PFSK-1 (cell line): ENCODE measurements at regions not wholly inside any gene's neighbourhood (a gene's known extent, or its start where the extent isn't known, plus 50 kb on each side); places are given as distances from the start of the nearest gene placed in this dataset.

ENCODE experiments used
- FOXP2 ChIP-seq: optimal IDR thresholded peaks from 2 replicates; pipeline ENCODE3; 2011; ENCODE audit warnings: borderline replicate concordance, control low read depth, inconsistent platforms; ENCODE audit not compliant: insufficient read depth; ENCODE audit errors: extremely low read length, extremely low read depth
- POLR2AphosphoS5 ChIP-seq: IDR thresholded peaks from 2 replicates; pipeline ENCODE4 v1.6.1; 2012; ENCODE audit warnings: low read depth, mild to moderate bottlenecking, control low read depth, low read length, moderate library complexity
- REST ChIP-seq, 2 experiments: IDR thresholded peaks; 2 replicates each; pipeline versions ENCODE4 v1.6.1 to v1.8.0; 2011 to 2012; ENCODE audit warnings: low read depth in 2 of 2, low read length in 2 of 2, control low read depth in 1 of 2, inconsistent platforms in 1 of 2, mild to moderate bottlenecking in 1 of 2, moderate library complexity in 1 of 2; ENCODE audit not compliant: insufficient read depth in 1 of 2
- SIN3A ChIP-seq: IDR thresholded peaks from 2 replicates; pipeline ENCODE4 v1.6.1; 2012; ENCODE audit warnings: mild to moderate bottlenecking, low read length, moderate library complexity, borderline replicate concordance; ENCODE audit not compliant: insufficient read depth
- TAF1 ChIP-seq: IDR thresholded peaks from 2 replicates; pipeline ENCODE4 v1.6.1; 2012; ENCODE audit warnings: low read length, control low read depth, borderline replicate concordance; ENCODE audit not compliant: insufficient read depth

- TF ChIP-seq REST (IDR thresholded peaks at IDR 0.05; ENCODE audit: insufficient read depth in 1 of 2, low read depth in 2 of 2, low read length in 2 of 2) (no peak), TAF1 (no peak), FOXP2 (no peak), SIN3A (no peak), POLR2AphosphoS5 (no peak)
Observed at GRCh38 chr13:34357435-34358232, 539.7 kb downstream of the RFC3 start.

- TF ChIP-seq SIN3A (no peak), REST (IDR thresholded peaks at IDR 0.05; ENCODE audit: insufficient read depth in 1 of 2, low read depth in 2 of 2, low read length in 2 of 2) (no peak), FOXP2 (no peak), POLR2AphosphoS5 (no peak), TAF1 (no peak)
Observed at GRCh38 chr13:34358811-34359513, 541.0 kb downstream of the RFC3 start.

- TF ChIP-seq TAF1 (no peak), POLR2AphosphoS5 (no peak), REST (IDR thresholded peaks at IDR 0.05; ENCODE audit: insufficient read depth in 1 of 2, low read depth in 2 of 2, low read length in 2 of 2) (no peak), SIN3A (no peak), FOXP2 (no peak)
Observed at GRCh38 chr13:34360702-34361101, 542.8 kb downstream of the RFC3 start.

GRCh38 chr13:34361560-34361959 is 543.6 kb downstream of the RFC3 start:
- TF ChIP-seq SIN3A, result no peak
- TF ChIP-seq REST (IDR thresholded peaks at IDR 0.05; ENCODE audit: insufficient read depth in 1 of 2, low read depth in 2 of 2, low read length in 2 of 2), result no peak
- no peak for TF ChIP-seq TAF1
- TF ChIP-seq POLR2AphosphoS5, result no peak
- no peak for TF ChIP-seq FOXP2
